ENCODE measurements at regions not wholly inside any gene's neighbourhood (a gene's known extent, or its start where the extent isn't known, plus 50 kb on each side); places are given as distances from the start of the nearest gene placed in this dataset.
A peak's percentile ranks its signal among the peaks of the same experiment; 100 is the strongest.

- peak in 1 of 3 donors; percentile 75 for DNase-seq
- Histone ChIP-seq H3K4me3 (no peak overlapping the region), H3K27me3 (no peaks in the 10 kb centered on the region), H3K27ac (peak overlapping the region in 1 of 4 donors; percentile 3), H3K36me3 (no peaks in the 10 kb centered on the region), H3K4me1 (peaks cover 0 to 5% (median 0%) of the 10 kb centered on the region in 4 donors), H3K9me3 (no peaks in the 10 kb centered on the region)
- TF ChIP-seq POLR2A (IDR thresholded peaks at IDR 0.05) (no peak), CTCF (IDR thresholded peaks at IDR 0.05) (no peak)
These were observed 113.8 kb downstream of the C3orf38 start for GRCh38 chr3:88263417-88264100.

GRCh38 chr3:88267441-88267840 is 117.7 kb downstream of the C3orf38 start:
- no peak for DNase-seq
- Histone ChIP-seq H3K9me3 (no peaks in the 10 kb centered on the region), H3K27ac (no peak overlapping the region), H3K27me3 (no peaks in the 10 kb centered on the region), H3K4me3 (no peak overlapping the region), H3K36me3 (no peaks in the 10 kb centered on the region), H3K4me1 (peaks cover 0 to 5% (median 0%) of the 10 kb centered on the region in 4 donors)
- no peak for TF ChIP-seq POLR2A (IDR thresholded peaks at IDR 0.05)
- no peak for TF ChIP-seq CTCF (IDR thresholded peaks at IDR 0.05)

- Histone ChIP-seq H3K9me3 (no peaks in the 10 kb centered on the region), H3K4me3 (no peak overlapping the region), H3K27ac (no peak overlapping the region), H3K4me1 (peaks cover 0 to 1% (median 0%) of the 10 kb centered on the region in 4 donors), H3K27me3 (no peaks in the 10 kb centered on the region), H3K36me3 (no peaks in the 10 kb centered on the region)
- TF ChIP-seq POLR2A (IDR thresholded peaks at IDR 0.05): no peak
- TF ChIP-seq CTCF (IDR thresholded peaks at IDR 0.05): no peak
- no peak for DNase-seq
These were observed 118.1 kb downstream of the C3orf38 start for GRCh38 chr3:88267847-88268246.

GRCh38 chr3:88280326-88280725 is 130.6 kb downstream of the C3orf38 start:
- no peak for DNase-seq
- Histone ChIP-seq H3K36me3 (no peaks in the 10 kb centered on the region), H3K27ac (no peak overlapping the region), H3K4me1 (peaks cover 0 to 5% (median 2%) of the 10 kb centered on the region in 4 donors), H3K9me3 (no peaks in the 10 kb centered on the region), H3K27me3 (no peaks in the 10 kb centered on the region), H3K4me3 (no peak overlapping the region)
- TF ChIP-seq CTCF (IDR thresholded peaks at IDR 0.05): no peak
- no peak for TF ChIP-seq POLR2A (IDR thresholded peaks at IDR 0.05)

GRCh38 chr3:88282528-88283241 is 132.9 kb downstream of the C3orf38 start:
- H3K9me3 ChIP-seq: no peaks in the 10 kb centered on the region
- TF ChIP-seq POLR2A (IDR thresholded peaks at IDR 0.05) (no peak), CTCF (IDR thresholded peaks at IDR 0.05) (no peak)
- DNase-seq: no peak

More at GRCh38 chr3:88282528-88283241, 132.9 kb downstream of the C3orf38 start:
- H3K4me3 ChIP-seq: no peak overlapping the region
- H3K27me3 ChIP-seq: no peaks in the 10 kb centered on the region
- H3K36me3 ChIP-seq: no peaks in the 10 kb centered on the region
- H3K27ac ChIP-seq: peak overlapping the region in 1 of 4 donors; percentile 53
- peaks cover 0 to 5% (median 2%) of the 10 kb centered on the region in 4 donors for H3K4me1 ChIP-seq
